ENCODE measurements at regions not wholly inside any gene's neighbourhood (a gene's known extent, or its start where the extent isn't known, plus 50 kb on each side); places are given as distances from the start of the nearest gene placed in this dataset.

- H3K27ac Mint-ChIP-seq: no peak overlapping the region
- H3K4me1 Mint-ChIP-seq: peaks cover 2% of the 10 kb centered on the region
- Histone ChIP-seq H4K20me1 (ENCODE audit: insufficient read depth, low read length) (no peaks in the 10 kb centered on the region), H3K4me2 (replicated peaks; ENCODE audit: extremely low read depth, low read length, poor library complexity, severe bottlenecking) (no peak overlapping the region), H3K4me1 (ENCODE audit: control insufficient read depth in 1 of 2, insufficient read depth in 2 of 2, low read length in 2 of 2) (no peaks in the 10 kb centered on the region), H3K27me3 (ENCODE audit: control insufficient read depth in 2 of 2, insufficient read depth in 2 of 2, low read length in 2 of 2) (no peaks in the 10 kb centered on the region), H2AFZ (ENCODE audit: insufficient read depth, low read depth, low read length, poor library complexity, severe bottlenecking) (no peak overlapping the region), H3K9me3 (replicated peaks in 1 of 2; ENCODE audit: control insufficient read depth in 1 of 2, insufficient read depth in 1 of 2, low read length in 2 of 2) (no peaks in the 10 kb centered on the region), H3K27ac (ENCODE audit: low read depth in 1 of 2, low read length in 2 of 2) (no peak overlapping the region), H3K4me3 (replicated peaks in 1 of 3; ENCODE audit: low read depth in 2 of 3, low read length in 3 of 3) (no peak overlapping the region), H3K9ac (ENCODE audit: insufficient read depth, low read length, poor library complexity, severe bottlenecking) (no peak overlapping the region), H3K79me2 (ENCODE audit: insufficient read depth, low read length) (no peaks in the 10 kb centered on the region), H3K36me3 (replicated peaks in 1 of 2; ENCODE audit: control insufficient read depth in 1 of 2, insufficient read depth in 2 of 2, low read length in 2 of 2) (no peaks in the 10 kb centered on the region)
- 96% methylated on average over 8 of the region's 13 CpGs for WGBS (ENCODE audit: insufficient coverage)
- intact Hi-C loops (cut with micrococcal nuclease): loop anchor here (10.0 kb wide), 2 partner anchors 229 to 1829 kb away; no protein-coding TSS in a partner anchor
- H3K27me3 Mint-ChIP-seq (ENCODE audit: low read depth in 3 of 3): peaks cover 5 to 11% (median 7%) of the 10 kb centered on the region in 3 donors
- H3K9me3 Mint-ChIP-seq: peaks cover 0 to 2% (median 0%) of the 10 kb centered on the region in 7 donors
- DNase-seq: no peak
- no peak for TF ChIP-seq CTCF (IDR thresholded peaks at IDR 0.05)
- H3K4me3 Mint-ChIP-seq: no peak overlapping the region
- H3K36me3 Mint-ChIP-seq: no peaks in the 10 kb centered on the region
Observed at GRCh38 chr1:5743435-5744095, 248.7 kb downstream of the NPHP4 start.

- Histone ChIP-seq H3K9me3 (replicated peaks in 1 of 2; ENCODE audit: control insufficient read depth in 1 of 2, insufficient read depth in 1 of 2, low read length in 2 of 2) (no peaks in the 10 kb centered on the region), H3K27me3 (ENCODE audit: control insufficient read depth in 2 of 2, insufficient read depth in 2 of 2, low read length in 2 of 2) (peaks cover 0 to 2% of the 10 kb centered on the region in 2 donors), H3K9ac (ENCODE audit: insufficient read depth, low read length, poor library complexity, severe bottlenecking) (no peak overlapping the region), H4K20me1 (ENCODE audit: insufficient read depth, low read length) (no peaks in the 10 kb centered on the region), H2AFZ (ENCODE audit: insufficient read depth, low read depth, low read length, poor library complexity, severe bottlenecking) (no peak overlapping the region), H3K36me3 (replicated peaks in 1 of 2; ENCODE audit: control insufficient read depth in 1 of 2, insufficient read depth in 2 of 2, low read length in 2 of 2) (no peaks in the 10 kb centered on the region), H3K4me3 (replicated peaks in 1 of 3; ENCODE audit: low read depth in 2 of 3, low read length in 3 of 3) (no peak overlapping the region), H3K79me2 (ENCODE audit: insufficient read depth, low read length) (no peaks in the 10 kb centered on the region), H3K4me2 (replicated peaks; ENCODE audit: extremely low read depth, low read length, poor library complexity, severe bottlenecking) (no peak overlapping the region), H3K27ac (ENCODE audit: low read depth in 1 of 2, low read length in 2 of 2) (no peak overlapping the region), H3K4me1 (ENCODE audit: control insufficient read depth in 1 of 2, insufficient read depth in 2 of 2, low read length in 2 of 2) (no peaks in the 10 kb centered on the region)
- Mint-ChIP-seq H3K27me3 (ENCODE audit: low read depth in 3 of 3) (peaks cover 5 to 11% (median 7%) of the 10 kb centered on the region in 3 donors), H3K4me3 (no peak overlapping the region), H3K36me3 (no peaks in the 10 kb centered on the region), H3K9me3 (peaks cover 0 to 2% (median 0%) of the 10 kb centered on the region in 7 donors), H3K27ac (no peak overlapping the region), H3K4me1 (peaks cover 2% of the 10 kb centered on the region)
- TF ChIP-seq CTCF (IDR thresholded peaks at IDR 0.05): no peak
- 92% methylated on average over 13 of the region's 14 CpGs for WGBS (ENCODE audit: insufficient coverage)
- intact Hi-C loops (cut with micrococcal nuclease): loop anchor here (10.0 kb wide), 2 partner anchors 228 to 1828 kb away; no protein-coding TSS in a partner anchor
- DNase-seq: no peak
Observed at GRCh38 chr1:5742801-5743200, 249.4 kb downstream of the NPHP4 start.
